WTC11 (cell line): ENCODE measurements at regions not wholly inside any gene's neighbourhood (a gene's known extent, or its start where the extent isn't known, plus 50 kb on each side); places are given as distances from the start of the nearest gene placed in this dataset.

Experiments used
- ATAC-seq: fragments of 200-7000 bp; cut with Tn5 transposase; 2 replicates; pipeline ENCODE4 v1.10.0; 2021; ENCODE audit warnings: mild to moderate bottlenecking, moderate library complexity
- CTCF ChIA-PET: fragments of 300-600 bp; sonication (Branson Sonifier 250); formaldehyde crosslinking; loops from one replicate; lab custom pipeline; 2021; ENCODE audit warnings: antibody characterized with exemption; lab: Charles Lee
- POLR2A ChIA-PET: fragments of 350-600 bp; sonication (Branson Sonifier 250); formaldehyde crosslinking; loops from one replicate; lab custom pipeline; 2021; ENCODE audit warnings: antibody characterized with exemption; lab: Charles Lee
- DNase-seq: peaks from one replicate; pipeline ENCODE4 v3.0.0; 2021; ENCODE audit warnings: low spot score
- H3K27ac Mint-ChIP-seq: 2 replicates; pipeline ENCODE4 v1.8.0; 2021; ENCODE audit warnings: mixed read lengths
- H3K27me3 Mint-ChIP-seq: 2 replicates; pipeline ENCODE4 v1.8.0; 2021; ENCODE audit warnings: low read depth, mild to moderate bottlenecking, moderate library complexity, mixed read lengths
- H3K36me3 Mint-ChIP-seq: 2 replicates; pipeline ENCODE4 v1.8.0; 2021; ENCODE audit warnings: mixed read lengths
- H3K4me1 Mint-ChIP-seq: 2 replicates; pipeline ENCODE4 v1.8.0; 2022; ENCODE audit warnings: mixed read lengths
- H3K4me3 Mint-ChIP-seq: 2 replicates; pipeline ENCODE4 v1.8.0; 2021; ENCODE audit warnings: mild to moderate bottlenecking, moderate library complexity, mixed read lengths
- H3K9me3 Mint-ChIP-seq: 2 replicates; pipeline ENCODE4 v1.8.0; 2021; ENCODE audit warnings: mixed read lengths
- ELF4 ChIP-seq: sonication (generic); formaldehyde crosslinking; IDR thresholded peaks from 2 replicates; pipeline ENCODE4 v1.8.1; 2022; ENCODE audit warnings: low read depth, mild to moderate bottlenecking, moderate library complexity, missing genetic modification reagents
- MXD4 ChIP-seq: fragments of 250-450 bp; sonication (Bioruptor Pico); IDR thresholded peaks from 2 replicates; pipeline ENCODE4 v1.8.0; 2021; ENCODE audit warnings: mild to moderate bottlenecking, moderate library complexity, borderline replicate concordance
- NFE2L1 ChIP-seq: sonication (generic); formaldehyde crosslinking; IDR thresholded peaks from 2 replicates; pipeline ENCODE4 v1.8.1; 2023; ENCODE audit warnings: missing genetic modification reagents
- OVOL2 ChIP-seq: fragments of 250-450 bp; sonication (Bioruptor Pico); IDR thresholded peaks from 2 replicates; pipeline ENCODE4 v1.9.0; 2021; ENCODE audit warnings: mild to moderate bottlenecking, borderline replicate concordance
- PRRX2 ChIP-seq: fragments of 250-450 bp; sonication (Bioruptor Pico); IDR thresholded peaks from 2 replicates; pipeline ENCODE4 v1.8.0; 2021; ENCODE audit warnings: mild to moderate bottlenecking
- ZNF121 ChIP-seq: sonication (generic); formaldehyde crosslinking; IDR thresholded peaks from 2 replicates; pipeline ENCODE4 v1.8.0; 2023; ENCODE audit warnings: missing genetic modification reagents
- ZNF219 ChIP-seq: sonication (generic); formaldehyde crosslinking; IDR thresholded peaks from 2 replicates; pipeline ENCODE4 v1.8.0; 2023; ENCODE audit warnings: missing genetic modification reagents, mild to moderate bottlenecking, borderline replicate concordance
- ZNF416 ChIP-seq: fragments of 250-450 bp; sonication (Bioruptor Pico); IDR thresholded peaks from 2 replicates; pipeline ENCODE4 v1.9.0; 2021; ENCODE audit warnings: mild to moderate bottlenecking, inconsistent platforms
- ZNF671 ChIP-seq: fragments of 250-450 bp; sonication (Bioruptor Pico); IDR thresholded peaks from 2 replicates; pipeline ENCODE4 v1.8.0; 2021; ENCODE audit warnings: mild to moderate bottlenecking
- TF ChIP-seq, protein P1 (sequence below): sonication (generic); formaldehyde crosslinking; IDR thresholded peaks from 2 replicates; pipeline ENCODE4 v1.8.0; 2022; ENCODE audit warnings: mild to moderate bottlenecking, missing genetic modification reagents
- TF ChIP-seq, protein P2 (sequence below): sonication (generic); formaldehyde crosslinking; IDR thresholded peaks from 2 replicates; pipeline ENCODE4 v1.8.0; 2023; ENCODE audit warnings: missing genetic modification reagents
- TF ChIP-seq, protein P3 (sequence below): sonication (generic); formaldehyde crosslinking; IDR thresholded peaks from 2 replicates; pipeline ENCODE4 v1.8.1; 2023; ENCODE audit warnings: mild to moderate bottlenecking, missing genetic modification reagents, moderate library complexity
- TF ChIP-seq, protein P4 (sequence below): sonication (generic); formaldehyde crosslinking; IDR thresholded peaks from 2 replicates; pipeline ENCODE4 v1.8.1; 2022; ENCODE audit warnings: mild to moderate bottlenecking, moderate library complexity, missing genetic modification reagents

DNA sequence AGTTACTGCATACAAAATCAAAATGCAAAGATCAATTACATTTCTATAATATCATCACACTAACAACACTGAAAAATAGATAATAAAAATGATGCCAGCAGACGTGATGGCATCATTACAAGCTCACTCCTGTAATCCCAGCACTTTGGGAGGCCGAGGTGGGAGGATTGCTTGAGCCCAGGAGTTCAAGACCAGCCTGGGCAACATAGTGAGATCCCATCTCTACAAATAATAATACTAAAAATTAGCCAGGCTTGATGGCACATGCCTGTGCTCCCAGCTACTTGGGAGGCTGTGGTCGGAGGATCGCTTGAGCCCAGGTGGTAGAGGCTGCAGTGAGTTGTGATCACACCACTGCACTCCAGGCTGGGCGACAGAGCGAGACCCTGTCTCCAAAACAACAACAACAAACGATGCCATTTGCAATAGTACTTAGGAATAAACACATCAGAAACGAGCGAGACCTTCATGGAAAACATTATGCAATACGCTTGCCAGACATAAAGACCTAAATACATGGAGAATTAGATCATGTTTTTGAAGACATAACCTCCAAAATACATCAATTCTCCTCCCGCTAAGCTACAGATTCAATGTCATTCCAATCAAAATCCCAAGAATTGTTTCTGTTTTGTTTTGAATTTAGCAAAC lies 86.6 kb upstream of the ERRFI1 start:
- DNase-seq: no peak
- ATAC-seq: no peak
- ChIA-PET CTCF (interaction anchor here (1.2 to 1.6 kb wide), 2 partner anchors 98 to 201 kb away, joined by 4 read pairs; no protein-coding TSS in a partner anchor), POLR2A (no interaction called here)
- TF ChIP-seq MXD4 (CRISPR knock-in tag): no peak
- TF ChIP-seq NFE2L1: no peak
- TF ChIP-seq ZNF121 (CRISPR knock-in tag): peak; percentile 95
- no peak for TF ChIP-seq ELF4 (CRISPR knock-in tag)
- Mint-ChIP-seq H3K27ac (no peak overlapping the region), H3K27me3 (no peaks in the 10 kb centered on the region), H3K4me3 (no peak overlapping the region), H3K4me1 (peaks cover 18% of the 10 kb centered on the region), H3K36me3 (no peaks in the 10 kb centered on the region), H3K9me3 (peaks cover 10% of the 10 kb centered on the region; the same call in 1 of the 2 replicates)

DNA sequence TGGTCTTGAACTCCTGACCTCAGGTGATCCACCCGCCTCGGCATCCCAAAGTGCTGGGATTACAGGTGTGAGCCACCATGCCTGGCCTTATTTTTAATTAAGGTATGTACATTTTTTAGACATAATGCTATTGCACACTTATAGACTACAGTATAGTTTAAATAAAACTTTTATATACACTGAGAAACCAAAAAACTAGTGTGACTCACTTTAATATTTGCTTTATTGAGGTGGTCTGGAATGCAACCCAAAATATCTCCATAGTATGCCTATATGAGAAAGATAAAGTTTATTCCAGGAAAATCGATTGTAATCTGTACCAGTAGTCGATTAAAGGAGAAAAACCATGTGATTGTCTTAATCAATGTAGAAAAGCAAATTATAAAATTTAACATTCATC lies 85.5 kb upstream of the ERRFI1 start:
- POLR2A ChIA-PET: no interaction called here
- Mint-ChIP-seq H3K27ac (no peak overlapping the region), H3K4me1 (peaks cover 25% of the 10 kb centered on the region), H3K36me3 (no peaks in the 10 kb centered on the region), H3K27me3 (no peaks in the 10 kb centered on the region), H3K4me3 (no peak overlapping the region), H3K9me3 (peaks cover 14% of the 10 kb centered on the region)
- CTCF ChIA-PET: no interaction called here
- DNase-seq (no peak), ATAC-seq (no peak)
- TF ChIP-seq, protein P1, sequence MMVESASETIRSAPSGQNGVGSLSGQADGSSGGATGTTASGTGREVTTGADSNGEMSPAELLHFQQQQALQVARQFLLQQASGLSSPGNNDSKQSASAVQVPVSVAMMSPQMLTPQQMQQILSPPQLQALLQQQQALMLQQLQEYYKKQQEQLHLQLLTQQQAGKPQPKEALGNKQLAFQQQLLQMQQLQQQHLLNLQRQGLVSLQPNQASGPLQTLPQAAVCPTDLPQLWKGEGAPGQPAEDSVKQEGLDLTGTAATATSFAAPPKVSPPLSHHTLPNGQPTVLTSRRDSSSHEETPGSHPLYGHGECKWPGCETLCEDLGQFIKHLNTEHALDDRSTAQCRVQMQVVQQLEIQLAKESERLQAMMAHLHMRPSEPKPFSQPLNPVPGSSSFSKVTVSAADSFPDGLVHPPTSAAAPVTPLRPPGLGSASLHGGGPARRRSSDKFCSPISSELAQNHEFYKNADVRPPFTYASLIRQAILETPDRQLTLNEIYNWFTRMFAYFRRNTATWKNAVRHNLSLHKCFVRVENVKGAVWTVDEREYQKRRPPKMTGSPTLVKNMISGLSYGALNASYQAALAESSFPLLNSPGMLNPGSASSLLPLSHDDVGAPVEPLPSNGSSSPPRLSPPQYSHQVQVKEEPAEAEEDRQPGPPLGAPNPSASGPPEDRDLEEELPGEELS: no peak

DNA sequence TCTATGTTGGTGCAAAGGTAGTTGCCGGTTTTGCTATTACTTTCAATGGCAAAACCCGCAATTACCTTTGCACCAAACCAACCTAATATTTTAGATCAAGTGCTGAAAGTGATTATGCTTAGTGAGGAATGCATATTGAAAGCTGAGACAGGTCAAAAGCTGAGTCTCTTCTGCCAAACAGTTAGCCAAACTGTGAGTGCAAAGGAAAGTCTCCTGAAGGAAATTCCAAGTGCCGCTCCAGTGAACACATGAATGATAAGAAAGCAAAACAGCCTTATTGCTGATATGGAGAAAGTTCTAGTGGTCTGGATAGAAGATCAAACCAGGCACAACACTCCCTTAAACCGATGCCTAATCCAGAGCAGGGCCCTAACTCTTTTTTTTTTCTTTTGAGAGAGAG lies 83.1 kb upstream of the ERRFI1 start:
- H3K27me3 Mint-ChIP-seq: no peaks in the 10 kb centered on the region
- ATAC-seq (no peak), DNase-seq (no peak)
- H3K9me3 Mint-ChIP-seq: peaks cover 17% of the 10 kb centered on the region
- no peaks in the 10 kb centered on the region for H3K36me3 Mint-ChIP-seq
- CTCF ChIA-PET: no interaction called here
- TF ChIP-seq OVOL2 (CRISPR knock-in tag) (no peak), PRRX2 (no peak)
- TF ChIP-seq, all 79 proteins: peak for 0
- H3K27ac Mint-ChIP-seq: no peak overlapping the region
- no peak overlapping the region for H3K4me3 Mint-ChIP-seq
- H3K4me1 Mint-ChIP-seq: peaks cover 21% of the 10 kb centered on the region
- POLR2A ChIA-PET: no interaction called here

DNA sequence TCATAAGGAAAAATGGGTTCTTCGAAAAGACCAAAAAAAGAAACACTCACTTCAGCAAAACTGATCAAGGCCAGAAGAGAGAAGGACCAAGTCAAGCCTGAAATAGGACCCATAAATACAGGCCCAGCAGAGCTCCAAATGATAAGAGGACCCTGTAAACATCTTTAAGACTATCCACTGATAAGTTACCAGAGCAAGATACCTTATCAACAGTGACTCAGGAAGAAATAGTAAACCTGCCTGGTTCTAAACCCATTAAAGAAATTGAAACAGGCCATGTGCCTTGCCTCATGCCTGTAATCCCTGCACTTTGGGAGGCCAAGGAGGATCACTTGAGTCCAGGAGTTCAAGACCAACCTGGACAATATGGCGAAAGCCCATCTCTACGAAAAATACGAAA lies 81.8 kb upstream of the ERRFI1 start:
- H3K4me3 Mint-ChIP-seq: no peak overlapping the region
- DNase-seq (no peak), ATAC-seq (no peak)
- H3K27me3 Mint-ChIP-seq: no peaks in the 10 kb centered on the region
- H3K4me1 Mint-ChIP-seq: peaks cover 10% of the 10 kb centered on the region
- H3K9me3 Mint-ChIP-seq: peaks cover 17% of the 10 kb centered on the region
- H3K27ac Mint-ChIP-seq: no peak overlapping the region
- POLR2A ChIA-PET: no interaction called here
- H3K36me3 Mint-ChIP-seq: no peaks in the 10 kb centered on the region
- TF ChIP-seq, protein P2, sequence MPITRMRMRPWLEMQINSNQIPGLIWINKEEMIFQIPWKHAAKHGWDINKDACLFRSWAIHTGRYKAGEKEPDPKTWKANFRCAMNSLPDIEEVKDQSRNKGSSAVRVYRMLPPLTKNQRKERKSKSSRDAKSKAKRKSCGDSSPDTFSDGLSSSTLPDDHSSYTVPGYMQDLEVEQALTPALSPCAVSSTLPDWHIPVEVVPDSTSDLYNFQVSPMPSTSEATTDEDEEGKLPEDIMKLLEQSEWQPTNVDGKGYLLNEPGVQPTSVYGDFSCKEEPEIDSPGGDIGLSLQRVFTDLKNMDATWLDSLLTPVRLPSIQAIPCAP (CRISPR knock-in tag): no peak
- TF ChIP-seq, protein P3, sequence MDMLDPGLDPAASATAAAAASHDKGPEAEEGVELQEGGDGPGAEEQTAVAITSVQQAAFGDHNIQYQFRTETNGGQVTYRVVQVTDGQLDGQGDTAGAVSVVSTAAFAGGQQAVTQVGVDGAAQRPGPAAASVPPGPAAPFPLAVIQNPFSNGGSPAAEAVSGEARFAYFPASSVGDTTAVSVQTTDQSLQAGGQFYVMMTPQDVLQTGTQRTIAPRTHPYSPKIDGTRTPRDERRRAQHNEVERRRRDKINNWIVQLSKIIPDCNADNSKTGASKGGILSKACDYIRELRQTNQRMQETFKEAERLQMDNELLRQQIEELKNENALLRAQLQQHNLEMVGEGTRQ: no peak
- TF ChIP-seq ZNF219 (CRISPR knock-in tag) (no peak), ZNF416 (no peak), ZNF671 (CRISPR knock-in tag) (no peak)
- TF ChIP-seq, protein P4, sequence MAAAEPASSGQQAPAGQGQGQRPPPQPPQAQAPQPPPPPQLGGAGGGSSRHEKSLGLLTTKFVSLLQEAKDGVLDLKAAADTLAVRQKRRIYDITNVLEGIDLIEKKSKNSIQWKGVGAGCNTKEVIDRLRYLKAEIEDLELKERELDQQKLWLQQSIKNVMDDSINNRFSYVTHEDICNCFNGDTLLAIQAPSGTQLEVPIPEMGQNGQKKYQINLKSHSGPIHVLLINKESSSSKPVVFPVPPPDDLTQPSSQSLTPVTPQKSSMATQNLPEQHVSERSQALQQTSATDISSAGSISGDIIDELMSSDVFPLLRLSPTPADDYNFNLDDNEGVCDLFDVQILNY: no peak
- CTCF ChIA-PET: interaction anchor here (1.2 kb wide), 1 partner anchor 116 kb away, joined by 3 read pairs; no protein-coding TSS in a partner anchor
